ENCODE measurements at regions not wholly inside any gene's neighbourhood (a gene's known extent, or its start where the extent isn't known, plus 50 kb on each side); places are given as distances from the start of the nearest gene placed in this dataset.

- Histone ChIP-seq H3K4me3 (ENCODE audit: low read depth, low read length) (no peak overlapping the region), H3K27me3 (ENCODE audit: control insufficient read depth, insufficient read depth, low read length) (no peaks in the 10 kb centered on the region), H3K36me3 (ENCODE audit: control insufficient read depth, insufficient read depth, low read length) (no peaks in the 10 kb centered on the region)
- no peak for TF ChIP-seq CTCF (IDR thresholded peaks at IDR 0.05; ENCODE audit: insufficient read depth, low read length, poor library complexity, severe bottlenecking)
- no peak for DNase-seq (ENCODE audit: low read depth)
These were observed 187.4 kb downstream of the PHLDA1 start for GRCh38 chr12:75844049-75844770.

DNA sequence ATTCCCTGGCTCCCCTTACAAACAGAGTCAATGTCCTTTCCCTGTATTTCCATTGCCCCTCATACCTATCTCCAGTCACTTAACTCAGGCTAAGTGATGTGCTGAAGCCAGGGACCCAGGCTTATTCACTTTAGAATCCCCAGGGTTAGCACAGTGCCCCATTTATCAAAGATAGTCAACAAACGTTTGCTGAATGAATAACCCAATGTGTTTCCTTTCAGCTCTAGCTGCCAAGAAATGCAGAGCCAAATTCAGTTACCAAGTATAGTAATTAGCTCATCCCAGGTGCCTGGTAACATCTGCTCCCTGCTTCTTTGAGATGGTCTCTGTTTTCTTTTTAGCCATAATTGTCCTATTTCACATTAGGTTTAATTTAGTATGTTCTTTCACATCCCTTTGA, 189.5 kb downstream of the PHLDA1 start:
- Histone ChIP-seq H3K27me3 (ENCODE audit: control insufficient read depth, insufficient read depth, low read length) (no peaks in the 10 kb centered on the region), H3K36me3 (ENCODE audit: control insufficient read depth, insufficient read depth, low read length) (no peaks in the 10 kb centered on the region), H3K4me3 (ENCODE audit: low read depth, low read length) (no peak overlapping the region)
- no peak for DNase-seq (ENCODE audit: low read depth)
- no peak for TF ChIP-seq CTCF (IDR thresholded peaks at IDR 0.05; ENCODE audit: insufficient read depth, low read length, poor library complexity, severe bottlenecking)

- no peak for DNase-seq (ENCODE audit: low read depth)
- no peak for TF ChIP-seq CTCF (IDR thresholded peaks at IDR 0.05; ENCODE audit: insufficient read depth, low read length, poor library complexity, severe bottlenecking)
- Histone ChIP-seq H3K36me3 (ENCODE audit: control insufficient read depth, insufficient read depth, low read length) (no peaks in the 10 kb centered on the region), H3K4me3 (ENCODE audit: low read depth, low read length) (no peak overlapping the region), H3K27me3 (ENCODE audit: control insufficient read depth, insufficient read depth, low read length) (no peaks in the 10 kb centered on the region)
These were observed 190.6 kb downstream of the PHLDA1 start for GRCh38 chr12:75840994-75841355.

DNA sequence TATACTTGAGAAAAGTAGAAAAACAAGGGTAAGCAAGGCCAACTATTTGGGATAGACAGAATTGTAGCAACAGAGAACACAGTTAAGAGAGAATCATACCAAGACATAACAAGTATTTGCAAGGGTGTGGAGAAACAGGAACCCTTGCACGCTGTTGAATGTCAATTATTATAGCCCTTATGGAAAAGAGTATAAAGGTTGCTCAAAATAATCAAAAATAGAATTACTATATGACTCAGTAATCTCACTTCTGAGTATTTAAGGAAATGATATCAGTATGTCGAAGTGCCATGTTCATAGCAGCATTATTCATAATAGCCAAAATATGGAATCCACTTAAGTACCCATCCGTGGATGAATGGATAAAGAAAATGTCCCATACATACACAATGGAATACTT, 193.3 kb downstream of the PHLDA1 start:
- H3K27me3 ChIP-seq (ENCODE audit: control insufficient read depth, insufficient read depth, low read length), result no peaks in the 10 kb centered on the region

DNA sequence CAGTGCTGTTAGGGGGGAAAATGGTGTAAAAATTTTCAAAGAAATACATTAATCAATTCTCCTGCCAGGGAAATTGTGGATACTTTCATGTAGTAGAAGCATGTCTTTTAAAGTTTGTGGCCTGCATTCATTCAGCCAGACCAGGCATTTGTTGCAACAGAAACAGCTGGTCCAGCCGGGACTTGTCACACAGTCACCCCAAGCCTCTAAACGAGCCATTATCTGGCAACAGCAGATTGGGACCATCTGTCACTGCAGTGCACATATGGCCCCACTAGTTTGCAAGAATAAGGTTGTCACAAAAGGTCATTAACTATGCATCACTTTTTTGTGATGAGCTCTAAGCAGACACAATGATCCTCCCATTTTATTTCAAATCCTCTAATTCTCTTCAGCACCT, 193.9 kb downstream of the PHLDA1 start:
- Histone ChIP-seq H3K36me3 (ENCODE audit: control insufficient read depth, insufficient read depth, low read length) (no peaks in the 10 kb centered on the region), H3K4me3 (ENCODE audit: low read depth, low read length) (no peak overlapping the region)
- no peak for TF ChIP-seq CTCF (IDR thresholded peaks at IDR 0.05; ENCODE audit: insufficient read depth, low read length, poor library complexity, severe bottlenecking)

More for the DNA sequence above, 193.3 kb downstream of the PHLDA1 start:
- no peak for DNase-seq (ENCODE audit: low read depth)
- Histone ChIP-seq H3K4me3 (ENCODE audit: low read depth, low read length) (no peak overlapping the region), H3K36me3 (ENCODE audit: control insufficient read depth, insufficient read depth, low read length) (no peaks in the 10 kb centered on the region)
- TF ChIP-seq CTCF (IDR thresholded peaks at IDR 0.05; ENCODE audit: insufficient read depth, low read length, poor library complexity, severe bottlenecking), result no peak

GRCh38 chr12:75836533-75836932, 195.0 kb downstream of the PHLDA1 start:
- no peak overlapping the region for H3K4me3 ChIP-seq (ENCODE audit: low read depth, low read length)
- no peak for TF ChIP-seq CTCF (IDR thresholded peaks at IDR 0.05; ENCODE audit: insufficient read depth, low read length, poor library complexity, severe bottlenecking)
- no peaks in the 10 kb centered on the region for H3K27me3 ChIP-seq (ENCODE audit: control insufficient read depth, insufficient read depth, low read length)
- no peaks in the 10 kb centered on the region for H3K36me3 ChIP-seq (ENCODE audit: control insufficient read depth, insufficient read depth, low read length)
- no peak for DNase-seq (ENCODE audit: low read depth)

More for the DNA sequence above, 193.9 kb downstream of the PHLDA1 start:
- no peak for DNase-seq (ENCODE audit: low read depth)
- no peaks in the 10 kb centered on the region for H3K27me3 ChIP-seq (ENCODE audit: control insufficient read depth, insufficient read depth, low read length)

Data from kidney epithelial cell (primary cell).